ENCODE measurements at regions not wholly inside any gene's neighbourhood (a gene's known extent, or its start where the extent isn't known, plus 50 kb on each side); places are given as distances from the start of the nearest gene placed in this dataset.

GRCh38 chr11:109734566-109734965 is 312.6 kb downstream of the C11orf87 start:
- no peak for DNase-seq (ENCODE audit: low spot score)
- 80% methylated on average over 3 of the region's 3 CpGs for WGBS (ENCODE audit: low lambda C conversion rate, missing lambda C conversion rate)
- no peak overlapping the region for H2AFZ ChIP-seq
- TF ChIP-seq EZH2 (IDR thresholded peaks at IDR 0.05; ENCODE audit: borderline replicate concordance) (no peak), CTCF (IDR thresholded peaks at IDR 0.05; ENCODE audit: poor library complexity) (no peak)
- H3K4me3 ChIP-seq = no peak overlapping the region
- no peaks in the 10 kb centered on the region for H3K9me2 ChIP-seq (replicated peaks; ENCODE audit: insufficient read depth)
- no peaks in the 10 kb centered on the region for H3K9me3 ChIP-seq (ENCODE audit: low read depth)
- H3K27me3 ChIP-seq = no peaks in the 10 kb centered on the region
- no peak overlapping the region for H3K27ac ChIP-seq
- H4K20me1 ChIP-seq (ENCODE audit: insufficient read depth, poor library complexity, severe bottlenecking) = no peaks in the 10 kb centered on the region
- no peak overlapping the region for H3K4me2 ChIP-seq
- H3K79me2 ChIP-seq = no peaks in the 10 kb centered on the region
- no peaks in the 10 kb centered on the region for H3K4me1 ChIP-seq (ENCODE audit: insufficient read depth)
- H3K36me3 ChIP-seq (replicated peaks; ENCODE audit: insufficient read depth, low read depth) = no peaks in the 10 kb centered on the region

- H3K4me1 ChIP-seq (ENCODE audit: insufficient read depth) = no peaks in the 10 kb centered on the region
- no peak overlapping the region for H3K27ac ChIP-seq
- no peak for DNase-seq (ENCODE audit: low spot score)
- WGBS (ENCODE audit: low lambda C conversion rate, missing lambda C conversion rate) = 94% methylated on average over 2 of the region's 2 CpGs
- H3K79me2 ChIP-seq = no peaks in the 10 kb centered on the region
- H3K9me2 ChIP-seq (replicated peaks; ENCODE audit: insufficient read depth) = no peaks in the 10 kb centered on the region
- TF ChIP-seq EZH2phosphoT487 (IDR thresholded peaks at IDR 0.05; ENCODE audit: low read depth, severe bottlenecking, unreplicated experiment) (no peak), CTCF (IDR thresholded peaks at IDR 0.05; ENCODE audit: poor library complexity) (no peak), EZH2 (IDR thresholded peaks at IDR 0.05; ENCODE audit: borderline replicate concordance) (no peak)
- H3K4me2 ChIP-seq = no peak overlapping the region
- H2AFZ ChIP-seq = no peak overlapping the region
- H3K9me3 ChIP-seq (ENCODE audit: low read depth) = no peaks in the 10 kb centered on the region
- no peaks in the 10 kb centered on the region for H4K20me1 ChIP-seq (ENCODE audit: insufficient read depth, poor library complexity, severe bottlenecking)
- no peak overlapping the region for H3K4me3 ChIP-seq
- no peaks in the 10 kb centered on the region for H3K27me3 ChIP-seq
- no peaks in the 10 kb centered on the region for H3K36me3 ChIP-seq (replicated peaks; ENCODE audit: insufficient read depth, low read depth)
These were observed 313.1 kb downstream of the C11orf87 start for GRCh38 chr11:109735128-109735527.

GRCh38 chr11:109739379-109739778 is 317.4 kb downstream of the C11orf87 start:
- no peak overlapping the region for H2AFZ ChIP-seq
- H3K27me3 ChIP-seq = no peaks in the 10 kb centered on the region
- H3K4me3 ChIP-seq = no peak overlapping the region
- no peak for DNase-seq (ENCODE audit: low spot score)
- no peak overlapping the region for H3K4me2 ChIP-seq
- no peaks in the 10 kb centered on the region for H3K9me2 ChIP-seq (replicated peaks; ENCODE audit: insufficient read depth)
- H4K20me1 ChIP-seq (ENCODE audit: insufficient read depth, poor library complexity, severe bottlenecking) = no peaks in the 10 kb centered on the region
- no peaks in the 10 kb centered on the region for H3K9me3 ChIP-seq (ENCODE audit: low read depth)
- no peaks in the 10 kb centered on the region for H3K79me2 ChIP-seq
- TF ChIP-seq EZH2 (IDR thresholded peaks at IDR 0.05; ENCODE audit: borderline replicate concordance) (no peak), CTCF (IDR thresholded peaks at IDR 0.05; ENCODE audit: poor library complexity) (no peak)
- H3K36me3 ChIP-seq (replicated peaks; ENCODE audit: insufficient read depth, low read depth) = no peaks in the 10 kb centered on the region
- WGBS (ENCODE audit: low lambda C conversion rate, missing lambda C conversion rate) = 81% methylated on average over 2 of the region's 2 CpGs
- no peak overlapping the region for H3K27ac ChIP-seq
- no peaks in the 10 kb centered on the region for H3K4me1 ChIP-seq (ENCODE audit: insufficient read depth)

GRCh38 chr11:109745996-109746625 is 324.1 kb downstream of the C11orf87 start:
- no peaks in the 10 kb centered on the region for H4K20me1 ChIP-seq (ENCODE audit: insufficient read depth, poor library complexity, severe bottlenecking)
- no peak overlapping the region for H3K4me3 ChIP-seq
- no peaks in the 10 kb centered on the region for H3K79me2 ChIP-seq
- H3K36me3 ChIP-seq (replicated peaks; ENCODE audit: insufficient read depth, low read depth) = no peaks in the 10 kb centered on the region
- 96% methylated on average over 4 of the region's 4 CpGs for WGBS (ENCODE audit: low lambda C conversion rate, missing lambda C conversion rate)
- no peaks in the 10 kb centered on the region for H3K9me3 ChIP-seq (ENCODE audit: low read depth)
- H3K27ac ChIP-seq = no peak overlapping the region
- no peak for DNase-seq (ENCODE audit: low spot score)
- H3K4me1 ChIP-seq (ENCODE audit: insufficient read depth) = no peaks in the 10 kb centered on the region
- no peak overlapping the region for H2AFZ ChIP-seq
- no peak overlapping the region for H3K4me2 ChIP-seq
- TF ChIP-seq CTCF (IDR thresholded peaks at IDR 0.05; ENCODE audit: poor library complexity) (no peak), EZH2 (IDR thresholded peaks at IDR 0.05; ENCODE audit: borderline replicate concordance) (no peak), EZH2phosphoT487 (IDR thresholded peaks at IDR 0.05; ENCODE audit: low read depth, severe bottlenecking, unreplicated experiment) (no peak)
- no peaks in the 10 kb centered on the region for H3K27me3 ChIP-seq
- H3K9me2 ChIP-seq (replicated peaks; ENCODE audit: insufficient read depth) = no peaks in the 10 kb centered on the region
